Suprapubic skin (tissue), 4 donors: ENCODE measurements at regions not wholly inside any gene's neighbourhood (a gene's known extent, or its start where the extent isn't known, plus 50 kb on each side); places are given as distances from the start of the nearest gene placed in this dataset.

Experiments
- EP300 ChIP-seq: sonication (generic); formaldehyde crosslinking; IDR thresholded peaks from one replicate; pipeline ENCODE4 v1.6.1; 2017; ENCODE audit warnings: antibody characterized with exemption
- POLR2A ChIP-seq, 2 donors: fragments of 450-650 bp; IDR thresholded peaks; one replicate each; pipeline ENCODE4 v1.6.1; 2017; ENCODE audit warnings: antibody characterized with exemption in 2 of 2, mild to moderate bottlenecking in 2 of 2, moderate library complexity in 2 of 2
- POLR2AphosphoS5 ChIP-seq, 3 donors: sonication (generic); formaldehyde crosslinking; IDR thresholded peaks; one replicate each; pipeline ENCODE4 v1.6.1; 2017; ENCODE audit warnings: antibody characterized with exemption in 3 of 3
- TF ChIP-seq, protein P1 (sequence below), 2 donors: fragments of 200-600 bp in 1 of 2; fragments of 450-650 bp in 1 of 2; sonication (generic) in 1 of 2; IDR thresholded peaks; one replicate each; pipeline ENCODE4 v1.5.1; 2016 to 2019; ENCODE audit warnings: antibody characterized with exemption in 2 of 2, mild to moderate bottlenecking in 1 of 2, moderate library complexity in 1 of 2

DNA sequence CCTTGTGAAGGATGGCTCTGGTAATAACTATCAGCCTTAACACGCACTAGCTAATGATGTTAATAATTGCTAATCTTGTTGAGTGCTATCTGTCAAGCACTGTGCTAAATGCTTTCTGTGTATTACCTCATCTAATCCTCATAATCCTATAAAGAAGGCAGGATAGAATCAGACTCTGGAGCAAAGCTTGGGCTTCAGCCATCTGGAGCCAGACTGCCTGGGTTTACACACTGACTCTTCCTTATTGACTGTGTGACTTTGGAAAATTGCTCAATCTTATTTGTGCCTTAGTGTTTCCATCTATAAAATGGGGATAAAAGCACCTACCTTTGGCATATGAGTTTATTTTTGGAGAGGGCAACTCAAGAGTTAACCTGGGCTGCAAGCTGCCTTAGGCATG lies 216.1 kb downstream of the NUF2 start:
- TF ChIP-seq EP300 (no peak), POLR2A (IDR thresholded peaks at IDR 0.05) (no peak), POLR2AphosphoS5 (IDR thresholded peaks at IDR 0.05) (no peak)
- TF ChIP-seq, protein P1, sequence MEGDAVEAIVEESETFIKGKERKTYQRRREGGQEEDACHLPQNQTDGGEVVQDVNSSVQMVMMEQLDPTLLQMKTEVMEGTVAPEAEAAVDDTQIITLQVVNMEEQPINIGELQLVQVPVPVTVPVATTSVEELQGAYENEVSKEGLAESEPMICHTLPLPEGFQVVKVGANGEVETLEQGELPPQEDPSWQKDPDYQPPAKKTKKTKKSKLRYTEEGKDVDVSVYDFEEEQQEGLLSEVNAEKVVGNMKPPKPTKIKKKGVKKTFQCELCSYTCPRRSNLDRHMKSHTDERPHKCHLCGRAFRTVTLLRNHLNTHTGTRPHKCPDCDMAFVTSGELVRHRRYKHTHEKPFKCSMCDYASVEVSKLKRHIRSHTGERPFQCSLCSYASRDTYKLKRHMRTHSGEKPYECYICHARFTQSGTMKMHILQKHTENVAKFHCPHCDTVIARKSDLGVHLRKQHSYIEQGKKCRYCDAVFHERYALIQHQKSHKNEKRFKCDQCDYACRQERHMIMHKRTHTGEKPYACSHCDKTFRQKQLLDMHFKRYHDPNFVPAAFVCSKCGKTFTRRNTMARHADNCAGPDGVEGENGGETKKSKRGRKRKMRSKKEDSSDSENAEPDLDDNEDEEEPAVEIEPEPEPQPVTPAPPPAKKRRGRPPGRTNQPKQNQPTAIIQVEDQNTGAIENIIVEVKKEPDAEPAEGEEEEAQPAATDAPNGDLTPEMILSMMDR (IDR thresholded peaks at IDR 0.05): no peak
